ENCODE measurements at regions not wholly inside any gene's neighbourhood (a gene's known extent, or its start where the extent isn't known, plus 50 kb on each side); places are given as distances from the start of the nearest gene placed in this dataset.

- no peak overlapping the region for H3K27ac ChIP-seq (ENCODE audit: low read length)
- H3K4me3 ChIP-seq (ENCODE audit: low read length): no peak overlapping the region
- no peak overlapping the region for H3K9ac ChIP-seq (ENCODE audit: low read length)
- H3K4me1 ChIP-seq (ENCODE audit: low read length): no peaks in the 10 kb centered on the region
- TF ChIP-seq EZH2phosphoT487 (IDR thresholded peaks at IDR 0.05; ENCODE audit: low read depth) (no peak), CTCF (IDR thresholded peaks at IDR 0.05; ENCODE audit: low read depth, low read length) (no peak)
- H3K36me3 ChIP-seq (replicated peaks; ENCODE audit: low read depth, low read length): no peaks in the 10 kb centered on the region
- no peaks in the 10 kb centered on the region for H4K20me1 ChIP-seq (ENCODE audit: insufficient read depth, low read length)
- no peaks in the 10 kb centered on the region for H3K9me3 ChIP-seq (ENCODE audit: insufficient read depth, low read length)
- H3K27me3 ChIP-seq (ENCODE audit: low read depth, low read length): no peaks in the 10 kb centered on the region
- no peak overlapping the region for H3K4me2 ChIP-seq (ENCODE audit: low read length)
- no peak overlapping the region for H2AFZ ChIP-seq (ENCODE audit: low read depth, low read length)
- no peaks in the 10 kb centered on the region for H3K79me2 ChIP-seq (ENCODE audit: low read length)
Measured at GRCh38 chr10:36281831-36282331, 639.8 kb upstream of the FZD8 start.

- H3K27ac ChIP-seq (ENCODE audit: low read length): no peak overlapping the region
- H3K4me3 ChIP-seq (ENCODE audit: low read length): no peak overlapping the region
- no peak for TF ChIP-seq CTCF (IDR thresholded peaks at IDR 0.05; ENCODE audit: low read depth, low read length)
- no peak for TF ChIP-seq EZH2phosphoT487 (IDR thresholded peaks at IDR 0.05; ENCODE audit: low read depth)
- H3K4me2 ChIP-seq (ENCODE audit: low read length): no peak overlapping the region
- no peaks in the 10 kb centered on the region for H3K27me3 ChIP-seq (ENCODE audit: low read depth, low read length)
- H2AFZ ChIP-seq (ENCODE audit: low read depth, low read length): no peak overlapping the region
- H4K20me1 ChIP-seq (ENCODE audit: insufficient read depth, low read length): no peaks in the 10 kb centered on the region
- H3K4me1 ChIP-seq (ENCODE audit: low read length): no peaks in the 10 kb centered on the region
- no peaks in the 10 kb centered on the region for H3K36me3 ChIP-seq (replicated peaks; ENCODE audit: low read depth, low read length)
- no peaks in the 10 kb centered on the region for H3K9me3 ChIP-seq (ENCODE audit: insufficient read depth, low read length)
- H3K79me2 ChIP-seq (ENCODE audit: low read length): no peaks in the 10 kb centered on the region
- H3K9ac ChIP-seq (ENCODE audit: low read length): no peak overlapping the region
Measured at GRCh38 chr10:36280890-36281499, 638.9 kb upstream of the FZD8 start.

- H3K79me2 ChIP-seq (ENCODE audit: low read length): no peaks in the 10 kb centered on the region
- no peaks in the 10 kb centered on the region for H3K9me3 ChIP-seq (ENCODE audit: insufficient read depth, low read length)
- no peaks in the 10 kb centered on the region for H3K27me3 ChIP-seq (ENCODE audit: low read depth, low read length)
- no peak overlapping the region for H3K27ac ChIP-seq (ENCODE audit: low read length)
- no peaks in the 10 kb centered on the region for H3K4me1 ChIP-seq (ENCODE audit: low read length)
- no peaks in the 10 kb centered on the region for H3K36me3 ChIP-seq (replicated peaks; ENCODE audit: low read depth, low read length)
- H3K9ac ChIP-seq (ENCODE audit: low read length): no peak overlapping the region
- H4K20me1 ChIP-seq (ENCODE audit: insufficient read depth, low read length): no peaks in the 10 kb centered on the region
- no peak overlapping the region for H3K4me3 ChIP-seq (ENCODE audit: low read length)
- no peak overlapping the region for H2AFZ ChIP-seq (ENCODE audit: low read depth, low read length)
- TF ChIP-seq EZH2phosphoT487 (IDR thresholded peaks at IDR 0.05; ENCODE audit: low read depth) (no peak), CTCF (IDR thresholded peaks at IDR 0.05; ENCODE audit: low read depth, low read length) (no peak)
- H3K4me2 ChIP-seq (ENCODE audit: low read length): no peak overlapping the region
Measured at GRCh38 chr10:36280321-36280741, 638.2 kb upstream of the FZD8 start.

GRCh38 chr10:36278176-36278575 lies 636.1 kb upstream of the FZD8 start:
- H3K4me2 ChIP-seq (ENCODE audit: low read length): no peak overlapping the region
- no peak for TF ChIP-seq EZH2phosphoT487 (IDR thresholded peaks at IDR 0.05; ENCODE audit: low read depth)
- no peak for TF ChIP-seq CTCF (IDR thresholded peaks at IDR 0.05; ENCODE audit: low read depth, low read length)
- no peaks in the 10 kb centered on the region for H3K27me3 ChIP-seq (ENCODE audit: low read depth, low read length)
- H2AFZ ChIP-seq (ENCODE audit: low read depth, low read length): no peak overlapping the region
- no peaks in the 10 kb centered on the region for H3K36me3 ChIP-seq (replicated peaks; ENCODE audit: low read depth, low read length)
- no peak overlapping the region for H3K9ac ChIP-seq (ENCODE audit: low read length)
- H4K20me1 ChIP-seq (ENCODE audit: insufficient read depth, low read length): no peaks in the 10 kb centered on the region
- H3K27ac ChIP-seq (ENCODE audit: low read length): no peak overlapping the region
- no peak overlapping the region for H3K4me3 ChIP-seq (ENCODE audit: low read length)
- H3K9me3 ChIP-seq (ENCODE audit: insufficient read depth, low read length): no peaks in the 10 kb centered on the region
- H3K79me2 ChIP-seq (ENCODE audit: low read length): no peaks in the 10 kb centered on the region
- H3K4me1 ChIP-seq (ENCODE audit: low read length): no peaks in the 10 kb centered on the region

Measured in OCI-LY3 (cell line).